ENCODE measurements at regions not wholly inside any gene's neighbourhood (a gene's known extent, or its start where the extent isn't known, plus 50 kb on each side); places are given as distances from the start of the nearest gene placed in this dataset.

- TF ChIP-seq POLR2A (IDR thresholded peaks at IDR 0.05), result no peak
- TF ChIP-seq CTCF (IDR thresholded peaks at IDR 0.05), result no peak
Measured at GRCh38 chr20:58154113-58154512, 74.3 kb downstream of the ANKRD60 start.

Measured in esophagus squamous epithelium (tissue), 4 donors.